ENCODE measurements at regions not wholly inside any gene's neighbourhood (a gene's known extent, or its start where the extent isn't known, plus 50 kb on each side); places are given as distances from the start of the nearest gene placed in this dataset.

DNA sequence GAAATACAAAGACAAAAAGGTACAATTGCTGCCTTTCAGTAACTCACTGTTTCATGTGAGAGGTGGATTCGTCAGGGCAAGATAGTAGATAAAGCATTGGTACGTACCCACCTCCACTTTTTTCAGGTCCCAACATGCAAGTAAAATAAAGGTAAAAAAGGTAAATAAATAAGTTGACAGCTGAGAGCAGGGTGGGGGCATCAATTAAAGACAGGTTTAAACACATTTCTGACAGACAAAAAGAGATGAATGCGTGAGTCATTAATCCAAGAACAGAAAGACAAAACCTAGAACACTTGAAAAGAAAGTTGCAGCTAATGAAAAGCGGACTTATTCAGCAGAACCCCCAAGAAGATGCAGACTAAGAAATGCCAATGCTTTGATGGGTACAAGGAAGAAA lies 979.6 kb upstream of the CDH2 start:
- H3K9ac ChIP-seq (ENCODE audit: low read length), result no peak overlapping the region
- H3K9me3 Mint-ChIP-seq (ENCODE audit: insufficient read depth), result peaks cover 5% of the 10 kb centered on the region
- no peak overlapping the region for H3K4me3 ChIP-seq (ENCODE audit: control extremely low read depth in 1 of 5, extremely low read depth in 1 of 5, insufficient read depth in 1 of 5, low read depth in 2 of 5, low read length in 4 of 5)
- no peaks in the 10 kb centered on the region for H3K4me1 ChIP-seq (ENCODE audit: control insufficient read depth in 2 of 2, insufficient read depth in 2 of 2, low read length in 2 of 2)
- no peak for DNase-seq
- no peaks in the 10 kb centered on the region for H3K27me3 ChIP-seq (replicated peaks in 1 of 4; ENCODE audit: control extremely low read depth in 1 of 4, control insufficient read depth in 3 of 4, insufficient read depth in 4 of 4, low read length in 3 of 4)
- intact Hi-C loops (cut with micrococcal nuclease), result no loop called here
- H3K4me2 ChIP-seq (replicated peaks; ENCODE audit: low read depth, low read length, poor library complexity, severe bottlenecking), result no peak overlapping the region
- H3K27me3 Mint-ChIP-seq, result no peaks in the 10 kb centered on the region
- no peak for ATAC-seq (ENCODE audit: low read depth)
- H3K36me3 ChIP-seq (replicated peaks in 1 of 2; ENCODE audit: control extremely low read depth in 1 of 2, control insufficient read depth in 1 of 2, extremely low read depth in 1 of 2, insufficient read depth in 2 of 2, low read length in 1 of 2), result no peaks in the 10 kb centered on the region
- no peak overlapping the region for H2AFZ ChIP-seq (ENCODE audit: insufficient read depth, low read depth, low read length, poor library complexity, severe bottlenecking)
- no CpG with 5 or more reads among the region's 4 CpGs for WGBS (ENCODE audit: insufficient coverage)
- H3K4me3 Mint-ChIP-seq, result no peak overlapping the region
- H3K79me2 ChIP-seq (ENCODE audit: control insufficient read depth, insufficient read depth, low read length), result no peaks in the 10 kb centered on the region
- ChIA-PET CTCF (no interaction called here), POLR2A (no interaction called here)
- no peak overlapping the region for H3K27ac ChIP-seq (ENCODE audit: low read length in 2 of 2)
- H4K20me1 ChIP-seq (ENCODE audit: control insufficient read depth, insufficient read depth, low read length, poor library complexity, severe bottlenecking), result no peaks in the 10 kb centered on the region
- H3K27ac Mint-ChIP-seq, result no peak overlapping the region
- no peaks in the 10 kb centered on the region for H3K9me3 ChIP-seq (ENCODE audit: control extremely low read depth in 1 of 3, control insufficient read depth in 2 of 3, insufficient read depth in 1 of 3, low read length in 2 of 3)
- TF ChIP-seq EZH2 (IDR thresholded peaks at IDR 0.05; ENCODE audit: borderline replicate concordance, insufficient read depth, low read depth, low read length, poor library complexity, severe bottlenecking), result no peak
- TF ChIP-seq, protein P1, sequence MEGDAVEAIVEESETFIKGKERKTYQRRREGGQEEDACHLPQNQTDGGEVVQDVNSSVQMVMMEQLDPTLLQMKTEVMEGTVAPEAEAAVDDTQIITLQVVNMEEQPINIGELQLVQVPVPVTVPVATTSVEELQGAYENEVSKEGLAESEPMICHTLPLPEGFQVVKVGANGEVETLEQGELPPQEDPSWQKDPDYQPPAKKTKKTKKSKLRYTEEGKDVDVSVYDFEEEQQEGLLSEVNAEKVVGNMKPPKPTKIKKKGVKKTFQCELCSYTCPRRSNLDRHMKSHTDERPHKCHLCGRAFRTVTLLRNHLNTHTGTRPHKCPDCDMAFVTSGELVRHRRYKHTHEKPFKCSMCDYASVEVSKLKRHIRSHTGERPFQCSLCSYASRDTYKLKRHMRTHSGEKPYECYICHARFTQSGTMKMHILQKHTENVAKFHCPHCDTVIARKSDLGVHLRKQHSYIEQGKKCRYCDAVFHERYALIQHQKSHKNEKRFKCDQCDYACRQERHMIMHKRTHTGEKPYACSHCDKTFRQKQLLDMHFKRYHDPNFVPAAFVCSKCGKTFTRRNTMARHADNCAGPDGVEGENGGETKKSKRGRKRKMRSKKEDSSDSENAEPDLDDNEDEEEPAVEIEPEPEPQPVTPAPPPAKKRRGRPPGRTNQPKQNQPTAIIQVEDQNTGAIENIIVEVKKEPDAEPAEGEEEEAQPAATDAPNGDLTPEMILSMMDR (IDR thresholded peaks at IDR 0.05), result no peak
- H3K4me1 Mint-ChIP-seq, result no peaks in the 10 kb centered on the region

GRCh38 chr18:29154758-29155725 lies 978.1 kb upstream of the CDH2 start:
- H3K4me1 Mint-ChIP-seq, result no peaks in the 10 kb centered on the region
- Histone ChIP-seq H3K27me3 (replicated peaks in 1 of 4; ENCODE audit: control extremely low read depth in 1 of 4, control insufficient read depth in 3 of 4, insufficient read depth in 4 of 4, low read length in 3 of 4) (no peaks in the 10 kb centered on the region), H3K79me2 (ENCODE audit: control insufficient read depth, insufficient read depth, low read length) (no peaks in the 10 kb centered on the region), H3K9ac (ENCODE audit: low read length) (no peak overlapping the region), H3K27ac (ENCODE audit: low read length in 2 of 2) (no peak overlapping the region), H3K36me3 (replicated peaks in 1 of 2; ENCODE audit: control extremely low read depth in 1 of 2, control insufficient read depth in 1 of 2, extremely low read depth in 1 of 2, insufficient read depth in 2 of 2, low read length in 1 of 2) (no peaks in the 10 kb centered on the region), H3K4me3 (ENCODE audit: control extremely low read depth in 1 of 5, extremely low read depth in 1 of 5, insufficient read depth in 1 of 5, low read depth in 2 of 5, low read length in 4 of 5) (no peak overlapping the region), H4K20me1 (ENCODE audit: control insufficient read depth, insufficient read depth, low read length, poor library complexity, severe bottlenecking) (no peaks in the 10 kb centered on the region), H3K4me1 (ENCODE audit: control insufficient read depth in 2 of 2, insufficient read depth in 2 of 2, low read length in 2 of 2) (no peaks in the 10 kb centered on the region), H2AFZ (ENCODE audit: insufficient read depth, low read depth, low read length, poor library complexity, severe bottlenecking) (no peak overlapping the region), H3K4me2 (replicated peaks; ENCODE audit: low read depth, low read length, poor library complexity, severe bottlenecking) (no peak overlapping the region), H3K9me3 (ENCODE audit: control extremely low read depth in 1 of 3, control insufficient read depth in 2 of 3, insufficient read depth in 1 of 3, low read length in 2 of 3) (no peaks in the 10 kb centered on the region)
- CTCF ChIA-PET, result no interaction called here
- no peak for TF ChIP-seq EZH2 (IDR thresholded peaks at IDR 0.05; ENCODE audit: borderline replicate concordance, insufficient read depth, low read depth, low read length, poor library complexity, severe bottlenecking)
- no peaks in the 10 kb centered on the region for H3K27me3 Mint-ChIP-seq
- H3K9me3 Mint-ChIP-seq (ENCODE audit: insufficient read depth), result peaks cover 5% of the 10 kb centered on the region
- no peak for ATAC-seq (ENCODE audit: low read depth)
- no peak for DNase-seq
- no peak overlapping the region for H3K4me3 Mint-ChIP-seq
- 100% methylated on average over 1 of the region's 9 CpGs for WGBS (ENCODE audit: insufficient coverage)
- POLR2A ChIA-PET, result no interaction called here
- no peak overlapping the region for H3K27ac Mint-ChIP-seq
- intact Hi-C loops (cut with micrococcal nuclease), result no loop called here

Data from B cell (primary cell).